Urothelium cell line (cell line): ENCODE measurements at regions not wholly inside any gene's neighbourhood (a gene's known extent, or its start where the extent isn't known, plus 50 kb on each side); places are given as distances from the start of the nearest gene placed in this dataset.
"Not testable (repeated sequence)": the region's sequence is repeated elsewhere in the genome, so short reads cannot be mapped to it uniquely, and the experiment has no call there.

Experiments used
- DNase-seq: peaks from one replicate; pipeline ENCODE4 v3.0.0; 2011; ENCODE audit warnings: low spot score, mixed read lengths
- FAIRE-seq: peaks from 2 replicates; lab custom pipeline; 2011; peaks lifted over from hg19 to GRCh38; lab: Jason Lieb, UNC

DNA sequence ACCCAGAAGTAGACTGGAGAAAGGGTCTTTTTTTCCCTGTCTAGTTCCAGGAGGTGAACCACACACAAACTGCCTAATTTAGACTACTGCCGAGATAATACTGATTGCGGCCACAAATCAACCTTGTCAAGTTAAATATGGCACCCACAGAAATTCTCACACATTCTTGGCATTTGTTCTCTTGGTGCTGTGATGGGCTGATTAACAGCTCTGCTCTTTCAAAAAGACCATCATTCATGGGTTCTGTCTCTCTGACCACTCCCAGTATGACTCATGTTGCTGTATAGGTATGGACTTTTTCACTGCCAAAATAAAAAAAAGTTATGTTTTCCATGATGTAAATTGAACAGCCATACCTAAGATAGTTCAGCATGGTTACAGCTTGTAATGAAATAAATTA, 1003.5 kb upstream of the LCORL start:
- no peak for FAIRE-seq
- DNase-seq = peak; percentile 6

DNA sequence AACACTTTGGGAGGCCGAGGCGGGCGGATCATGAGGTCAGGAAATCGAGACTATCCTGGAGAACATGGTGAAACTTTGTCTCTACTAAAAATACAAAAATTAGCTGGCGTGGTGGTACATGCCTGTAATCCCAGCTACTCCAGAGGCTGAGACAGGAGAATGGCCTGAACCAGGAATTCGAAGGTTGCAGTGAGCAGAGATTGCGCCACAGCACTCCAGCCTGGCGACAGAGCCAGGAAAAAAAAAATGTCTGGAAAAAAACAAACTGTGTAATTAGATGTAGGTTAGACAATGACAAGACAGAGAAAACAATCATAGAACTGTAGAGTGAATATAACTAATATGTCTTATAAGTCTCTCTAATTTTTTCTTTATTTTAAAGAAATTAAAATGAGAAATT, 1002.5 kb upstream of the LCORL start:
- DNase-seq (no peak), FAIRE-seq (no peak)

DNA sequence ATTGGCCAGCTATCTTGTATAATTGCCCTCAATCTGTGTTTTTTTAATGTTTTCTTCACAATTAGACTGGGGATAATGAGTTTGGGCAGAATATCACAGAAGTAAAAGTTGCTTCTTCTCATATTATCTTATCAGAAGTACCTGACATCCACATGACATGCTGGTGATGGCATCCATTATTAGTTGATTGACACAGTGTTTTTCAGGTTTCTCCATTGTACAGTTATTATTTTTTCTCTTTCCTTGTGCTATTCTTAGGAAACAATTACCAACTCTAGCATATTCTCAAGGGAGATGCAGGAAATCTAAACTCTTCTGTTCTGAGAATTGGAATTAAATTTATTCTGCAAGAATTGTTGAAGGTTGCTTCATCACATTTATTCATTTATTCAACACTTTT, 1000.1 kb upstream of the LCORL start:
- DNase-seq = no peak
- FAIRE-seq = no peak

DNA sequence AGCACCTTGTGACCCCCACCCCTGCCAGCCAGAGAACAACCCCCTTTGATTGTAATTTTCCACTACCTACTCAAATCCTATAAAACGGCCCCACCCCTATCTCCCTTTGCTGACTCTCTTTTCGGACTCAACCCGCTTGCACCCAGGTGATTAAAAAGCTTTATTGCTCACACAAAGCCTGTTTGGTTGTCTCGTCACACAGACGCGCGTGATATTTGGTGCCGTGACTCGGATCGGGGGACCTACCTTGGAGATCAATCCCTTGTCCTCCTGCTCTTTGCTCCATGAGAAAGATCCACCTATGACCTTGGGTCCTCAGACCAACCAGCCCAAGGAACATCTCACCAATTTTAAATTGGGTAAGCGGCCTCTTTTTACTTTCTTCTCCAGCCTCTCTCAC, 995.0 kb upstream of the LCORL start:
- FAIRE-seq, DNase-seq: not testable (repeated sequence)

DNA sequence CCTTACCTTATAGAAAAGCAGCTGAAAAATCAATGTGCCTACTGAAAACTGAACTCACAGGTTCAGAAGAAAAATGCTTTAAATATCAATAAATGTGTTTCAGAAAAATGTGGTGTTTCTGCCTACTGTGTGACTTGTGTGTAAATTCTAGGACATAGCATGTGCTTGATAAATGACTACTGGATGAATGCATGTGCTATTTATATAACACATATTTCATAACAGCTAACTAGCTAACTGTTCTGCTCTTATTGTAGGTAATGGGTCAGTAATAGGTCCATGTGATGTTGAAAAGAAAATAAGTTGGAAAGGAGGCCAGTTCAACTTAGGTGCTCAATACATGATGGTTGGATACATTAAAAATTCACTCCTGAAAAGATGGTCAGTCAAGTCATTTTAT, 993.0 kb upstream of the LCORL start:
- no peak for FAIRE-seq

GRCh38 chr4:19010761-19011160, 989.2 kb upstream of the LCORL start:
- no peak for DNase-seq
- FAIRE-seq = no peak

More for the DNA sequence above, 993.0 kb upstream of the LCORL start:
- no peak for DNase-seq

DNA sequence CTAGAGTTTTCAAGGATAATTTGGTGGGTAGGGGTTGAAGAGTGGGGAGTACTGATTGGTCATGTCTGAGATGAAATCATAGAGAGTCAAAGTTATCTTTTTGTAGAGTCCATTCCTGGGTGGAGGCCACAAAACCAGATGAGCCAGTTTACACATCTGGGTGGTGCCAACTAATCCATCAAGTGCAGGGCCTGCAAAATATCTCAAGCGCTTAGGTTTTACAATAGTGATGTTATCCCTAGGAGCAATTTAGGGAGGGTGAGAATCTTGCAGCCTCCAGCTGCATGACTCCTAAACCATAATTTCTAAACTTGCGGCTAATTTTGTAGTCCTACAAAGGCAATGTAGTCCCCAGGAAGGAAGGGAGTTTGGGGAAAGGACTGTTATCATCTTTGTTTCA, 988.3 kb upstream of the LCORL start:
- no peak for FAIRE-seq
- no peak for DNase-seq

- DNase-seq (peak; percentile 10), FAIRE-seq (no peak)
Observed at GRCh38 chr4:19005211-19005610, 983.7 kb upstream of the LCORL start.

DNA sequence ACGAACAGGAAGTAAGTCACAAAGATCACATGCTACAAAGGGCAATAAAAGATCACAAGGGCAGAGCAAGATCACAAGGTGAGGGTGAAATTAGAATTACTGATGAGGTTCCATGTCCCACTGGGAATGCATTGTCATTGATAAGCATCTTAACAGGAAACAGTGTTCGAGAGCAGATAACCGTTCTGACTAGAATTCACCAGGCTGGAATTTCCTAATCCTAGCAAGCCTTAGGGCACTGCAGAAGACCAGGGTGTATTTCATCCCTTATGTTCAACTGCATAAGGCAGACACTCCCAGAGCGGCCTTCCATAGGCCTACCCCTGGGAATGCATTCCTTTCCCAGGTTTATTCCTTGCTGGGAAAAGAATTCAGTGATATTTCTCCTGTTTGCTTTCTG, 980.6 kb upstream of the LCORL start:
- DNase-seq = no peak
- no peak for FAIRE-seq

DNA sequence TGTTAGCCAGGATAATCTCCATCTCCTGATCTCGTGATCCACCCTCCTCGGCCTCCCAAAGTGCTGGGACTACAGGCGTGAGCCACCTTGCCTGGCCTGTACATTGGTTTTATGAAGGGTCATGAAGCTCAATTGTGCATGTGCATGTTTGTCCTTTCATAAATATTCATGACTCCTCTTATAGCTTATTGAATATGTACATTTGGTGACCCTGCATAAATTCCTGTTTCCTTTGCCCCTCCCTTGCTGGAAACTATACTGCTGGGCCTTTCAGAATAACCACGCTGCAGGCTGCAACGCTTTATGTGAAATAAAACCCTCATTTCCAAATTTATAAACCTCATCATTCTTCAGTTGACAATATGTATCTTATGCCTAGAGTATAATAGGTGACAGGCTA, 978.0 kb upstream of the LCORL start:
- FAIRE-seq (no peak), DNase-seq (no peak)

DNA sequence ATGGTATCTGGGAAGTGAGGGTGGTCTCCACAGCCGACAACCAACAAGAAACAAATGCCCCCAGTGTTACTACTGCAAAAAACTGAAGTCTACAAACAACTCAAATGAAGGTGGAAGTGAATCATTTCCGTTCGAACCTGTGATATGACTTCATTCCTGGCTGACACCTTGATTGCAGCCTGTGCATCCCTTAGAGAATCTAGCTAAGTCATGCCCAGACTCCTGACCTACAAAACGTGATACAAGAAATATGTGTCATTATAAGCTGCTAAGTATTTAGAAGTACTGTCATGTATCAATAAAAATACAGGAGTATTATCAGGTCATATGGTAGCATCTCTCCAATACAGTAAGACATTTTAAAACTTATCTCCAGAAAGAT, 959.7 kb upstream of the LCORL start:
- DNase-seq = peak; percentile 1
- no peak for FAIRE-seq

GRCh38 chr4:18980516-18981233, 959.1 kb upstream of the LCORL start:
- FAIRE-seq = no peak
- no peak for DNase-seq

- FAIRE-seq (no peak), DNase-seq (no peak)
Observed at GRCh38 chr4:18976884-18977283, 955.3 kb upstream of the LCORL start.

DNA sequence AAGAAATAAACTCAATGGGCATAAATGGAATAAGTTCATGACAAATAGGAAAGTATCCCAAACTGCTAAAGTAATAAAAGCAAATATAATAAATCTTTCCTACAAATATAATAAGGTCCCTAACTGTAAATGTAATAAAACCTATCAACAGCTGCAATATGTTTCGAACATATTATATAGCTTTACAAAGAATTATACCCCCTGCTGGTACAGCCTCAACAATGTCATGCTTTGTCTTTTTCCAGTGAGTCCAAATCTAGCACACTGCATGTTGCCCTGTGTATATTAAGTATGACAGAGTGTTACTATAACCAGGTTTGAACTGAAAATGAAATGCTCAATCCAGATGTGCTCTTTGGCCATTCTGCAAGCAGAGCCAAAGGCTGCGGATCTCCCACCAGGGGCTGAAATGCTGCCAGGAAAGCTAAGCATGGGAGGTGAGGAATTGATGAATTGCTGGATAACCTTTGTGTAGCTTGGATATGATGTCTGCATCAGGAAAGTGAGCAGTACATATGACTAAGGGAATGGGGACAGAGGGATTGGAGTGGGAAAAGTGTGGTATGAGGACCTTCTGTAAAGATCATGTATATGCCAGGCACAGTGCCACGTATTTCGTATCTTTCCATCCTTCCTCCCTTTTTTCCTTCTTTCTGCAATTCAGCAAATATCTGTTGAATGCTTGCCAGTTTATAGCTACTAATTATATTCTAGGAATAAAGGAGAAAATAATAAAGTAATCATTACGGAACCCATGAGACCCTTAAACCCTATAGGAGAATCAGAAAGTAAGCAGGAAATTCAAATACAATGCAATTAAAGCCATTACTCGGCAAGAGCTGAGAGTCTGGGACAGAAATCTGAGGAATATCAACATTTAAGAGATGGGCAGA, 954.6 kb upstream of the LCORL start:
- FAIRE-seq (no peak), DNase-seq (no peak)

GRCh38 chr4:18973296-18973695, 951.7 kb upstream of the LCORL start:
- FAIRE-seq (no peak), DNase-seq (no peak)

- FAIRE-seq (no peak), DNase-seq (no peak)
Observed at GRCh38 chr4:18961879-18962278, 940.3 kb upstream of the LCORL start.

GRCh38 chr4:18961266-18961665, 939.7 kb upstream of the LCORL start:
- DNase-seq (no peak), FAIRE-seq (no peak)

DNA sequence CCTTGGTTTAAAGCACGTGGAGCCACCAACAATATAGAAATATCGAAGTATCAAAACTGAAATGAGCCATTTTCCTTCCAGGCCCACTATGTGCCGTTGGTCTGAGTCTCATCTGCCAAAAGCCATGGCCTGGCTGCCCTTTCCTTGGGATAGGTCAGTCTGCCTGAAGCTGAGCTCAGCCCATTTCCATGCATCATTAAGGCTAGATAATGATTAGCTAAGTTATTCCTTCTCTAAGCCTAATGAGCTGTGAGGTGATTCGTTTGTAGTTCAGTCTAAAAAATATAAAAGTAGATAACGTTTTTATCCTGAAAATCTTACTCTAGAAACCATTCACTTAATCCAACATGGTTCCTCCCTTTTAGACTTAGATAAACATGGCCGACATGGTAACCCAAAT, 936.2 kb upstream of the LCORL start:
- no peak for DNase-seq
- FAIRE-seq = no peak

DNA sequence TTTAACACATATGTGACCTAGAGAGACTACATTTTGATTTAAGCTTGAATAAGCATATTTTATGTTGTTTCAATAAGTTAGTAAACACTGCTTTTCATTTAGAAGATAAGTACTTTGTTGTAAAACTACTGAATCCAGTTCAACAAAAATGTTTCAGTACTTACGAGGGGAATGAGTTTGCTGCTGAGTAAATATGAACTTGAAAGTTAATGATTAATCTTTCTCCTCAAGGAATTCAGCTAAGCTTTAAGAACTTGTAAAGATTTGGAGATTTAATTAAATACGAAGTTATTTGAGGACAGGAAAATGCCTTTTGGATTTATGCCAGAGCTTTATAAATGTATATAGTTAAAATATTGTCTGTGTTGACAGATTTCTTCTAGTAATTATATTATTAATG, 933.0 kb upstream of the LCORL start:
- DNase-seq = no peak
- FAIRE-seq = no peak

- FAIRE-seq = no peak
- no peak for DNase-seq
Observed at GRCh38 chr4:18953613-18954012, 932.1 kb upstream of the LCORL start.

DNA sequence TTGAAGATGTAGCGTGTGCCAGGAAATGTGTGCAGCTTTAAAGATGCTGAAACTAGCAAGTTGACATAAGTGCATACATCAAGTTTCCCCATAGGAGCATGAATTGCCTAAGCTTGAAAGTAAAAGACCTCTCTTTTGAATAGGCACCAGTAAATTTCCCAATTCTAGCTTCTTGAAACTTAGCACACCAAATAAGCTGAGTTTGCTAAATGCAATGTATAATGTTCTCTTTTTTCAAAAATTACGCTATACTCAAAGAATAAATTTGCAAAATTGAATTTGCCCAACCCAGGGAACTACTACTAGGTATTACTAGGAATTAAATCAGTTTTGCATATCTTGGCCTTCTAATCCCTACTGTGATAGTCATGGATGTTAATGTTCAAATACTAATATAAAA, 923.9 kb upstream of the LCORL start:
- FAIRE-seq = no peak

GRCh38 chr4:18942874-18943273, 921.3 kb upstream of the LCORL start:
- no peak for FAIRE-seq
- no peak for DNase-seq

More for the DNA sequence above, 923.9 kb upstream of the LCORL start:
- no peak for DNase-seq
